RPMI8226 (cell line): ENCODE measurements at regions not wholly inside any gene's neighbourhood (a gene's known extent, or its start where the extent isn't known, plus 50 kb on each side); places are given as distances from the start of the nearest gene placed in this dataset.
A peak's percentile ranks its signal among the peaks of the same experiment; 100 is the strongest.

ENCODE experiments used
- DNase-seq: peaks from one replicate; pipeline ENCODE4 v3.0.0-alpha.2; 2015

- no peak for DNase-seq
These were observed 50.6 kb upstream of the ZNF385D start for GRCh38 chr3:21801631-21802030.

- DNase-seq: no peak
These were observed 52.6 kb upstream of the ZNF385D start for GRCh38 chr3:21803604-21804003.

- no peak for DNase-seq
These were observed 53.3 kb upstream of the ZNF385D start for GRCh38 chr3:21804330-21804729.

- DNase-seq: no peak
These were observed 55.7 kb upstream of the ZNF385D start for GRCh38 chr3:21806733-21807132.

GRCh38 chr3:21825684-21826083, 74.7 kb upstream of the ZNF385D start:
- no peak for DNase-seq

GRCh38 chr3:21826416-21826815, 75.4 kb upstream of the ZNF385D start:
- DNase-seq: no peak

- DNase-seq: no peak
These were observed 79.5 kb upstream of the ZNF385D start for GRCh38 chr3:21830541-21830940.

GRCh38 chr3:21835264-21835663, 84.3 kb upstream of the ZNF385D start:
- DNase-seq: no peak

- DNase-seq: no peak
These were observed 85.2 kb upstream of the ZNF385D start for GRCh38 chr3:21836227-21836626.

- no peak for DNase-seq
These were observed 88.2 kb upstream of the ZNF385D start for GRCh38 chr3:21839176-21839575.

- peak; percentile 6 for DNase-seq
These were observed 88.6 kb upstream of the ZNF385D start for GRCh38 chr3:21839592-21839991.

- no peak for DNase-seq
These were observed 96.0 kb upstream of the ZNF385D start for GRCh38 chr3:21847005-21847404.

GRCh38 chr3:21859124-21860081, 108.4 kb upstream of the ZNF385D start:
- DNase-seq: no peak

- no peak for DNase-seq
These were observed 109.1 kb upstream of the ZNF385D start for GRCh38 chr3:21860082-21860475.

- DNase-seq: no peak
These were observed 109.6 kb upstream of the ZNF385D start for GRCh38 chr3:21860657-21861056.

GRCh38 chr3:21876782-21877181, 125.8 kb upstream of the ZNF385D start:
- no peak for DNase-seq

- no peak for DNase-seq
These were observed 126.3 kb upstream of the ZNF385D start for GRCh38 chr3:21877214-21877754.

- no peak for DNase-seq
These were observed 128.3 kb upstream of the ZNF385D start for GRCh38 chr3:21879184-21879886.

GRCh38 chr3:21888656-21889055, 137.6 kb upstream of the ZNF385D start:
- DNase-seq: no peak

- DNase-seq: no peak
These were observed 138.2 kb upstream of the ZNF385D start for GRCh38 chr3:21889166-21889565.

GRCh38 chr3:21892104-21892503, 141.1 kb upstream of the ZNF385D start:
- DNase-seq: no peak

GRCh38 chr3:21893242-21893641, 142.2 kb upstream of the ZNF385D start:
- no peak for DNase-seq

GRCh38 chr3:21894459-21895340, 143.7 kb upstream of the ZNF385D start:
- peak; percentile 11 for DNase-seq
